GM13977 (cell line): ENCODE measurements at regions not wholly inside any gene's neighbourhood (a gene's known extent, or its start where the extent isn't known, plus 50 kb on each side); places are given as distances from the start of the nearest gene placed in this dataset.

ENCODE experiments used
- DNase-seq: peaks from one replicate; pipeline ENCODE4 v3.0.0; 2012; ENCODE audit warnings: low spot score
- CTCF ChIP-seq: IDR thresholded peaks from 2 replicates; pipeline ENCODE4 v1.5.1; 2012; ENCODE audit warnings: mild to moderate bottlenecking, control low read depth; ENCODE audit not compliant: insufficient read depth; ENCODE audit errors: extremely low read depth, missing control alignments
- in situ Hi-C: fragments of 300-500 bp; cut with MboI; formaldehyde crosslinking; loops from one replicate; pipeline ENCODE4 v1.12.0; 2022; ENCODE audit warnings: low sequenced_read_pairs, low pct_unique_long_range_greater_than_20kb, mixed read lengths, inconsistent platforms; ENCODE audit not compliant: unreplicated experiment

GRCh38 chr4:128521648-128522111 lies 234.1 kb upstream of the PGRMC2 start:
- no peak for TF ChIP-seq CTCF

GRCh38 chr4:128521156-128521555 lies 233.5 kb upstream of the PGRMC2 start:
- in situ Hi-C loops = no loop called here
- TF ChIP-seq CTCF = no peak
- no peak for DNase-seq

More at GRCh38 chr4:128521648-128522111, 234.1 kb upstream of the PGRMC2 start:
- no peak for DNase-seq
- in situ Hi-C loops = no loop called here

- in situ Hi-C loops = no loop called here
- DNase-seq = no peak
- TF ChIP-seq CTCF = no peak
Observed at GRCh38 chr4:128519163-128519830, 231.7 kb upstream of the PGRMC2 start.

- in situ Hi-C loops = no loop called here
- peak; percentile 76 for DNase-seq
- TF ChIP-seq CTCF = no peak
Observed at GRCh38 chr4:128517739-128518510, 230.3 kb upstream of the PGRMC2 start.

GRCh38 chr4:128517096-128517738 lies 229.6 kb upstream of the PGRMC2 start:
- no peak for TF ChIP-seq CTCF
- no peak for DNase-seq
- in situ Hi-C loops = no loop called here

- DNase-seq = peak; percentile 37
- no peak for TF ChIP-seq CTCF
- in situ Hi-C loops = no loop called here
Observed at GRCh38 chr4:128516301-128516969, 228.8 kb upstream of the PGRMC2 start.
